Spleen (tissue), 11 donors: ENCODE measurements at regions not wholly inside any gene's neighbourhood (a gene's known extent, or its start where the extent isn't known, plus 50 kb on each side); places are given as distances from the start of the nearest gene placed in this dataset.

Experiments used
- DNase-seq: peaks from one replicate; pipeline ENCODE4 v3.0.0-alpha.2; 2020
- H3K27ac ChIP-seq, 8 donors: fragments of 200-600 bp; sonication (generic) in 7 of 8; 1 replicate in 4 of 8; 2 replicates in 4 of 8; pipeline versions ENCODE4 v1.5.0 to v1.8.0; 2016 to 2021; ENCODE audit warnings: inconsistent platforms in 4 of 8, mild to moderate bottlenecking in 4 of 8, moderate library complexity in 1 of 8
- H3K27me3 ChIP-seq, 7 donors: fragments of 200-600 bp; sonication (generic) in 6 of 7; replicated peaks in 1 of 7; 1 replicate in 4 of 7; 2 replicates in 3 of 7; pipeline versions ENCODE4 v1.5.0 to v1.8.0; 2016 to 2021; ENCODE audit warnings: inconsistent platforms in 3 of 7, mild to moderate bottlenecking in 1 of 7
- H3K36me3 ChIP-seq, 6 donors: fragments of 200-600 bp; sonication (generic) in 5 of 6; 1 replicate in 4 of 6; 2 replicates in 2 of 6; pipeline versions ENCODE4 v1.5.0 to v1.8.0; 2016 to 2021; ENCODE audit warnings: inconsistent platforms in 2 of 6
- H3K4me1 ChIP-seq, 6 donors: fragments of 200-600 bp; sonication (generic) in 5 of 6; 1 replicate in 3 of 6; 2 replicates in 3 of 6; pipeline versions ENCODE4 v1.5.0 to v1.8.0; 2016 to 2021; ENCODE audit warnings: inconsistent platforms in 3 of 6
- H3K4me3 ChIP-seq, 8 donors: fragments of 200-600 bp; sonication (generic) in 7 of 8; 1 replicate in 4 of 8; 2 replicates in 4 of 8; pipeline versions ENCODE4 v1.5.0 to v1.8.0; 2016 to 2021; ENCODE audit warnings: inconsistent platforms in 4 of 8, mild to moderate bottlenecking in 4 of 8, moderate library complexity in 2 of 8
- H3K9me3 ChIP-seq, 8 donors: fragments of 200-600 bp; sonication (generic) in 7 of 8; 1 replicate in 4 of 8; 2 replicates in 4 of 8; pipeline versions ENCODE4 v1.5.0 to v1.8.0; 2016 to 2021; ENCODE audit warnings: inconsistent platforms in 4 of 8
- POLR2A ChIP-seq, 3 donors: fragments of 450-650 bp; IDR thresholded peaks; one replicate each; pipeline ENCODE4 v1.5.1; 2017; ENCODE audit warnings: antibody characterized with exemption in 3 of 3, mild to moderate bottlenecking in 1 of 3
- POLR2AphosphoS5 ChIP-seq, 3 donors: sonication (generic); formaldehyde crosslinking; IDR thresholded peaks; one replicate each; pipeline ENCODE4 v1.5.1; 2017; ENCODE audit warnings: antibody characterized with exemption in 3 of 3
- WGBS, 5 donors: extraction: QIAGEN DNeasy Blood & Tissue Kit in 3 of 5; methylation state at CpG; one replicate each; pipeline versions ENCODE4 v1.1.5 to v1.1.7; 2013 to 2018; 5-methylcytosine and 5-hydroxymethylcytosine counted together
- intact Hi-C: fragments of 100-400 bp; cut with DNase I; formaldehyde crosslinking; loops from one replicate; pipeline ENCODE4 v1.15.0; 2023; ENCODE audit warnings: low total_unique reads
- TF ChIP-seq, protein P1 (sequence below), 11 experiments: fragments of 200-600 bp in 7 of 11; fragments of 450-650 bp in 4 of 11; sonication (generic) in 4 of 11; IDR thresholded peaks in 8 of 11; conservative IDR thresholded peaks in 3 of 11; 1 replicate in 7 of 11; 2 replicates in 4 of 11; pipeline versions ENCODE4 v1.4.0 to v1.8.0; 2016 to 2021; ENCODE audit warnings: antibody characterized with exemption in 11 of 11, inconsistent platforms in 4 of 11, mild to moderate bottlenecking in 1 of 11
- donor health status: healthy with polysubstance abuse.
- donor health status: DM: no; HTN: no; CAD: no; lungs with moderate emphysema.
- donor health status: DM: no; HTN: no; CAD: no.
- donor health status: Bipolar disorder and iron deficiency.
- donor health status: healthy.
- donor health status: DM: no; HTN: no; CAD: no.
- donor health status: DM: yes; HTN: yes; CAD: no.

DNA sequence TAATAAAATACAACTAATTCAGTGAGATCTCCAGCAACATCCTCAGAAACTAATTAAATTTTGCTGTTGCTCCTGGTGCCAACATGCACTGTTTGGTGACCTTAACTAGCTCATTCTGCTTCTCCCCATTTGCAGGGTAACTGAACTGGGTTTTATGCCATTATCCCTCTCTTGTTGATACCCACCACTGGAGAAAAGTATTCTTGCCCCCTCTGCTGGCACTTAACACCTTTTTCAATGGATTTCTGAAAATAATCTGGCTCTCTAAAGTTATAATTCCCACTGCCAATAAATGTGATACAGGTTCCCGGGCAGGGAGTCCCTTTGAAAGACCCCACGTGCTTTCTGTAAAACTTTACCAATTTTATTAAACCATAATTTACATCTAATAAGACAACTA, 394.3 kb downstream of the OSTF1 start:
- TF ChIP-seq POLR2A (IDR thresholded peaks at IDR 0.05) (no peak), POLR2AphosphoS5 (IDR thresholded peaks at IDR 0.05) (no peak)
- TF ChIP-seq, protein P1, sequence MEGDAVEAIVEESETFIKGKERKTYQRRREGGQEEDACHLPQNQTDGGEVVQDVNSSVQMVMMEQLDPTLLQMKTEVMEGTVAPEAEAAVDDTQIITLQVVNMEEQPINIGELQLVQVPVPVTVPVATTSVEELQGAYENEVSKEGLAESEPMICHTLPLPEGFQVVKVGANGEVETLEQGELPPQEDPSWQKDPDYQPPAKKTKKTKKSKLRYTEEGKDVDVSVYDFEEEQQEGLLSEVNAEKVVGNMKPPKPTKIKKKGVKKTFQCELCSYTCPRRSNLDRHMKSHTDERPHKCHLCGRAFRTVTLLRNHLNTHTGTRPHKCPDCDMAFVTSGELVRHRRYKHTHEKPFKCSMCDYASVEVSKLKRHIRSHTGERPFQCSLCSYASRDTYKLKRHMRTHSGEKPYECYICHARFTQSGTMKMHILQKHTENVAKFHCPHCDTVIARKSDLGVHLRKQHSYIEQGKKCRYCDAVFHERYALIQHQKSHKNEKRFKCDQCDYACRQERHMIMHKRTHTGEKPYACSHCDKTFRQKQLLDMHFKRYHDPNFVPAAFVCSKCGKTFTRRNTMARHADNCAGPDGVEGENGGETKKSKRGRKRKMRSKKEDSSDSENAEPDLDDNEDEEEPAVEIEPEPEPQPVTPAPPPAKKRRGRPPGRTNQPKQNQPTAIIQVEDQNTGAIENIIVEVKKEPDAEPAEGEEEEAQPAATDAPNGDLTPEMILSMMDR (IDR thresholded peaks at IDR 0.05 in 8 of 11, conservative IDR thresholded peaks at IDR 0.05 in 3 of 11), result no peak
- no peaks in the 10 kb centered on the region for H3K27me3 ChIP-seq
- H3K27ac ChIP-seq, result no peak overlapping the region
- WGBS, 5 donors, result 71 to 87% (median 81%) methylated on average over 2 of the region's 2 CpGs
- H3K4me3 ChIP-seq, result no peak overlapping the region
- no peak for DNase-seq
- peaks cover 0 to 9% (median 0%) of the 10 kb centered on the region in 8 donors for H3K9me3 ChIP-seq
- no peaks in the 10 kb centered on the region for H3K4me1 ChIP-seq
- intact Hi-C loops, result no loop called here
- H3K36me3 ChIP-seq, result no peaks in the 10 kb centered on the region

DNA sequence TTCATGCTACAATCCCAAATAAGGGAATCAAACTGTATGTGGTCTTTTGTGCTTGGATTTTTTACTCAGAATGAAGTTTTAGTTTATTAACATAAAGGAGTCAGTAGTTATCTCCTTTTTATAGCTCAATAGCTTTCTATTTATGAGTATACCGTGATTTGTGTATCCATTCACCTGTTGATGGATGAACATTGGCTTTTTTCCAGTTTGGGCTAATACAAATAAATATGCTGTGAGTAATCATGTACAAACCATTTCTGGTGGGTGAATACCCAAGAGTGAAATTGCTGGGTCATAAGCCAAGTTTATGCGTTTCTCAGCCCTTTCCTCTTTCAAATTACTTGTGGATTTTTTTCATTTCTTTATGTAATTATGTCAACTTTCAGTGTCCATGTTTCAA, 395.3 kb downstream of the OSTF1 start:
- TF ChIP-seq POLR2A (IDR thresholded peaks at IDR 0.05) (no peak), POLR2AphosphoS5 (IDR thresholded peaks at IDR 0.05) (no peak)
- TF ChIP-seq, protein P1 (IDR thresholded peaks at IDR 0.05 in 8 of 11, conservative IDR thresholded peaks at IDR 0.05 in 3 of 11), result no peak
- intact Hi-C loops, result no loop called here
- no peak for DNase-seq
- H3K4me1 ChIP-seq, result no peaks in the 10 kb centered on the region
- no peak overlapping the region for H3K27ac ChIP-seq
- no peaks in the 10 kb centered on the region for H3K36me3 ChIP-seq
- no peak overlapping the region for H3K4me3 ChIP-seq
- H3K9me3 ChIP-seq, result no peaks in the 10 kb centered on the region
- no peaks in the 10 kb centered on the region for H3K27me3 ChIP-seq
- WGBS, 5 donors, result 74 to 81% (median 80%) methylated on average over 2 of the region's 2 CpGs

DNA sequence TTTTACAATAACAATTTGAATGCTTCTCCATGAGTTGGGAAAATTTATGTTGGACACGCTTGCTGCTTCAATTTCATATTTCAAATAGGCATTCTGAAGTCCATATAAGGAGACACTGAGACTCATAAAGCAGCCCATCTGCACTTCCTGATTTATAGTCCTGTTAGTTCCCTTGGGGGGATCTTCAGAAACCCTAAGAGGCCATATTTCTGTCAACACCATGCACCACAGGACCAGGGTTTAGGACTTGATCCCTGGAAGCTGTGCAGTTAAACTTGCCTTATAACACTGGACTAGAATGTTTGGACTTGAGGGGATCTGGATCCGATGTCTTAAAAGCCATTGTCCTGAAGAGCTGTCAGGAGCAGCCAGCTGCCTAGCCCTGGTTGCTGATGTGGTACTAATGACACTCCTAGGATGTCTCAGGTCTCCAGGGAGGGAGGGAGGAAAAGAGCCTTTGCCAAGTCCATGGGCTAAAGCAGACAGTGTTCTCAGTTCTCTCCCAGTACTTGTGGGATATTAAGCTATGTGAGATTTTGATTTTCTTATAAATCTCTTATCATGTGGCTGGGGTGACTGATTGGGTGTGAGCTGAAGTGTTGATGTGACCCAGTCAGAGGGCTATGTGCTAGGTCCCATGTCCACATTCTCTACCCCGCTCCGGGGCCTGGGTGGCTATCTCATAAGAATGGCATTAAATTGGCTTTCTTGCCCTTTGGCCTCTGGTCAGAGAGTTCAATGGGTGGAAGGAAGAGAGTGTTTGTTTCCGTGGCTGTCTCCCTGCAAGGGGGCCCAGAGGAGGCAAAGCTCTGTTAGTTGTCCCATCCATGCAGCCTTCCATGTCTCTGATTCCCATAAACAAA, 399.8 kb downstream of the OSTF1 start:
- WGBS, 5 donors, result 71 to 82% (median 75%) methylated on average over 5 of the region's 5 CpGs
- no peak overlapping the region for H3K4me3 ChIP-seq
- no peak overlapping the region for H3K27ac ChIP-seq
- DNase-seq, result no peak
- H3K27me3 ChIP-seq, result no peaks in the 10 kb centered on the region
- intact Hi-C loops, result no loop called here
- no peaks in the 10 kb centered on the region for H3K4me1 ChIP-seq
- no peaks in the 10 kb centered on the region for H3K36me3 ChIP-seq
- TF ChIP-seq POLR2A (IDR thresholded peaks at IDR 0.05), result no peak
- no peak for TF ChIP-seq POLR2AphosphoS5 (IDR thresholded peaks at IDR 0.05)
- TF ChIP-seq, protein P1 (IDR thresholded peaks at IDR 0.05 in 8 of 11, conservative IDR thresholded peaks at IDR 0.05 in 3 of 11), result no peak
- H3K9me3 ChIP-seq, result peaks cover 0 to 7% (median 0%) of the 10 kb centered on the region in 8 donors

DNA sequence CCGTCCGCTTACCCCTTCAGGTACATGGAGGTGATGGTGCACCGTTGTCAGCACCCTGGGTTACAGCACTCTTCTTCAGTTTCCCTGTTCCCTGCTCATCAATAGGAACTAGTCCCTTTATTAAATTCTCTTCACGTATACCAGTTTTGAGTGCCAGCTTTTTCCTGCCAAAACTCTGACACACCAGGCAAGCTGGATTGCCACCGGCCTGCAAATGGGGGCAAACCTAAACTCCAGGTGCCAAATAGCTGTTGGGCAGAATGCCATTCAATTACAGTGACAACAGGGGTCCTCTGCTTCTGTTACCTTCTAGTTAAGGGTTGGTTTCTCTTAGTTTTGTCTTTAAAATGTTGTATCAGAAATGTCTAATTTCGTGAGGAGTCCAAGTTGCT, 400.4 kb downstream of the OSTF1 start:
- no peak for TF ChIP-seq POLR2A (IDR thresholded peaks at IDR 0.05)
- TF ChIP-seq, protein P1 (IDR thresholded peaks at IDR 0.05 in 8 of 11, conservative IDR thresholded peaks at IDR 0.05 in 3 of 11), result no peak
- no peak for TF ChIP-seq POLR2AphosphoS5 (IDR thresholded peaks at IDR 0.05)
- 77 to 94% (median 89%) methylated on average over 6 of the region's 6 CpGs for WGBS, 5 donors
- Histone ChIP-seq H3K4me1 (no peaks in the 10 kb centered on the region), H3K27ac (no peak overlapping the region), H3K36me3 (no peaks in the 10 kb centered on the region), H3K27me3 (no peaks in the 10 kb centered on the region), H3K4me3 (no peak overlapping the region), H3K9me3 (peaks cover 0 to 7% (median 0%) of the 10 kb centered on the region in 8 donors)
- no peak for DNase-seq
- intact Hi-C loops, result no loop called here
